ENCODE measurements at regions not wholly inside any gene's neighbourhood (a gene's known extent, or its start where the extent isn't known, plus 50 kb on each side); places are given as distances from the start of the nearest gene placed in this dataset.

DNA sequence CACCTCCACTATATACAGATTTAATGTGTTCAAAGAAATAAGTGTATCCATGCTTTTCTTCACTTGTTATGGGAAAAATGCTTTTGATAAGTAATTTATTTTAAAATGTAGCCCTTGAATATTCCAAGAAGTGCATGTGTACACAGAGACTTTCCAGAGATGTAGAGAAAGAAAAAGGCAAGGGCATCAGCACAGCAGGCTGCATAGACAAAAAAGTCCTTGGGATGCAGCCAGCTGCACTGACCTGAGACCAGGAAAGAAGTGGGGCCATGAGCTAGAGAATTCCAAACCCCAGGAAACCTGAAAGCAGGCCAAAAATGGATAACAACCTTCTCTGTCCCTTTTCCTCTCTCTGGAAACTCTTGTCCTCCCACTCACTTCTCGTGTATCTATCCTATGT lies 51.6 kb upstream of the PRDM8 start:
- no peak for TF ChIP-seq POLR2AphosphoS5 (IDR thresholded peaks at IDR 0.05; ENCODE audit: low read depth, low read length)
- no peak for TF ChIP-seq POLR2A (IDR thresholded peaks at IDR 0.05; ENCODE audit: low read depth, low read length)
- no peak for TF ChIP-seq TAF1 (IDR thresholded peaks at IDR 0.05; ENCODE audit: borderline replicate concordance, low read depth, low read length)
